ENCODE measurements at regions not wholly inside any gene's neighbourhood (a gene's known extent, or its start where the extent isn't known, plus 50 kb on each side); places are given as distances from the start of the nearest gene placed in this dataset.

- TF ChIP-seq POLR2A (IDR thresholded peaks at IDR 0.05) (no peak), CTCF (IDR thresholded peaks at IDR 0.05) (no peak), EP300 (IDR thresholded peaks at IDR 0.05) (no peak)
- no peak for DNase-seq
- Histone ChIP-seq H3K4me3 (no peak overlapping the region), H3K36me3 (no peaks in the 10 kb centered on the region), H3K4me1 (ENCODE audit: insufficient read depth) (peaks cover under 1% of the 10 kb centered on the region), H3K27me3 (no peaks in the 10 kb centered on the region), H3K27ac (no peak overlapping the region), H3K9me3 (no peaks in the 10 kb centered on the region)
- WGBS, 3 donors: 87 to 95% (median 88%) methylated on average over 6 of the region's 6 CpGs
- intact Hi-C loops (cut with DNase I): no loop called here
These were observed 226.9 kb downstream of the CD83 start for GRCh38 chr6:14344486-14344885.

- Histone ChIP-seq H3K9me3 (no peaks in the 10 kb centered on the region), H3K4me3 (no peak overlapping the region), H3K27ac (no peak overlapping the region), H3K4me1 (ENCODE audit: insufficient read depth) (no peaks in the 10 kb centered on the region), H3K36me3 (no peaks in the 10 kb centered on the region), H3K27me3 (no peaks in the 10 kb centered on the region)
- TF ChIP-seq CTCF (IDR thresholded peaks at IDR 0.05) (no peak), EP300 (IDR thresholded peaks at IDR 0.05) (no peak), POLR2A (IDR thresholded peaks at IDR 0.05) (no peak)
- 85 to 94% (median 88%) methylated on average over 1 of the region's 1 CpG for WGBS, 3 donors
- no peak for DNase-seq
- intact Hi-C loops (cut with DNase I): no loop called here
These were observed 230.8 kb downstream of the CD83 start for GRCh38 chr6:14348389-14348788.

GRCh38 chr6:14349507-14349906 is 231.9 kb downstream of the CD83 start:
- TF ChIP-seq CTCF (IDR thresholded peaks at IDR 0.05) (no peak), POLR2A (IDR thresholded peaks at IDR 0.05) (no peak), EP300 (IDR thresholded peaks at IDR 0.05) (no peak)
- intact Hi-C loops (cut with DNase I): no loop called here
- Histone ChIP-seq H3K4me1 (ENCODE audit: insufficient read depth) (no peaks in the 10 kb centered on the region), H3K9me3 (no peaks in the 10 kb centered on the region), H3K27ac (no peak overlapping the region), H3K27me3 (no peaks in the 10 kb centered on the region), H3K36me3 (no peaks in the 10 kb centered on the region), H3K4me3 (no peak overlapping the region)
- no peak for DNase-seq
- 59 to 69% (median 68%) methylated on average over 2 of the region's 2 CpGs for WGBS, 3 donors

GRCh38 chr6:14350210-14350609 is 232.6 kb downstream of the CD83 start:
- 92 to 97% (median 93%) methylated on average over 6 of the region's 6 CpGs for WGBS, 3 donors
- H3K36me3 ChIP-seq: no peaks in the 10 kb centered on the region
- TF ChIP-seq CTCF (IDR thresholded peaks at IDR 0.05) (no peak), EP300 (IDR thresholded peaks at IDR 0.05) (no peak), POLR2A (IDR thresholded peaks at IDR 0.05) (no peak)
- H3K27me3 ChIP-seq: no peaks in the 10 kb centered on the region
- no peaks in the 10 kb centered on the region for H3K4me1 ChIP-seq (ENCODE audit: insufficient read depth)
- no peaks in the 10 kb centered on the region for H3K9me3 ChIP-seq
- no peak overlapping the region for H3K4me3 ChIP-seq
- DNase-seq: no peak
- intact Hi-C loops (cut with DNase I): no loop called here
- no peak overlapping the region for H3K27ac ChIP-seq

- intact Hi-C loops (cut with DNase I): no loop called here
- no peak for DNase-seq
- H3K4me3 ChIP-seq: no peak overlapping the region
- 88 to 93% (median 91%) methylated on average over 3 of the region's 3 CpGs for WGBS, 3 donors
- no peaks in the 10 kb centered on the region for H3K27me3 ChIP-seq
- TF ChIP-seq POLR2A (IDR thresholded peaks at IDR 0.05) (no peak), CTCF (IDR thresholded peaks at IDR 0.05) (no peak), EP300 (IDR thresholded peaks at IDR 0.05) (no peak)
- H3K4me1 ChIP-seq (ENCODE audit: insufficient read depth): no peaks in the 10 kb centered on the region
- no peaks in the 10 kb centered on the region for H3K9me3 ChIP-seq
- H3K36me3 ChIP-seq: no peaks in the 10 kb centered on the region
- H3K27ac ChIP-seq: no peak overlapping the region
These were observed 235.7 kb downstream of the CD83 start for GRCh38 chr6:14353281-14353680.
